GM23248 (cell line): ENCODE measurements at regions not wholly inside any gene's neighbourhood (a gene's known extent, or its start where the extent isn't known, plus 50 kb on each side); places are given as distances from the start of the nearest gene placed in this dataset.

Experiments
- EZH2 ChIP-seq: fragments of 200-600 bp; sonication (generic); IDR thresholded peaks from 2 replicates; pipeline ENCODE4 v1.6.1; 2018; ENCODE audit warnings: antibody characterized with exemption, mild to moderate bottlenecking; ENCODE audit not compliant: insufficient read depth, poor library complexity, severe bottlenecking
- EZH2phosphoT487 ChIP-seq: fragments of 200-600 bp; sonication (generic); IDR thresholded peaks from 2 replicates; pipeline ENCODE4 v1.6.1; 2018; ENCODE audit warnings: antibody characterized with exemption, moderate library complexity, mild to moderate bottlenecking, low read depth; ENCODE audit not compliant: insufficient read depth

- TF ChIP-seq EZH2 (no peak), EZH2phosphoT487 (no peak)
Observed at GRCh38 chr2:128642316-128642715, 323.6 kb upstream of the HS6ST1 start.
